GM18909 (cell line): ENCODE measurements at regions not wholly inside any gene's neighbourhood (a gene's known extent, or its start where the extent isn't known, plus 50 kb on each side); places are given as distances from the start of the nearest gene placed in this dataset.

Experiments used
- ATAC-seq: cut with Tn5 transposase; IDR thresholded peaks from one replicate; pipeline ENCODE4 v1.9.1; 2021; ENCODE audit warnings: mild to moderate bottlenecking; ENCODE audit not compliant: unreplicated experiment, poor library complexity

DNA sequence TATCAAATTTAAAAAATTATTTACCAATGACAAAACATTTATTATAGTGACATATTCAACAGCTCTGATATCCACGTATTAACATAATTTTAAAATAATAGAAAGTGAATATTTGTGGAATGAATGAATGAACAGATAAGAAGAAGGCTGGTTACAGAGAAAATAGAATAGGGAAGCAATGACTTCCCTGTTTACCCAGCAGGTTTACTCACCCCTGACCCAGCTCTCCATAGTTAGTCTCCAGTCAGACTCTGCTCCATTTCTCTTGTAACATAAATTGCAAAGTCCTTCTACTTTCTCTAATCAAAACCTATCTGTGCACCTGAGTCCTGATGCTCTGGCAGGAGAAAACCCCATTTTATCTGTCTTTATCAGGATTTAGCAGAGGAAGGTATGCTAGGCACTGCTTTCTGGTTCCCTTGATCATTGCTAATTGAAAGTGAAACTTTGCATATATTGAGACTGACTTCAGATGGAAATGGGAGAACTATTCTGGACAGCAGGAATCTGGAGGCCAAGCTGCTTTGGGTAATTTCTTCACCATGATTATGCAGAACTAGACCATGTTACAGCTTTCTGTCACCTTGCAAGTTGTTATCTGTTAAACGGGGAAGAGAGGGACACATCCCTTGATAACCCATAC, 363.0 kb downstream of the FAT4 start:
- no peak for ATAC-seq

DNA sequence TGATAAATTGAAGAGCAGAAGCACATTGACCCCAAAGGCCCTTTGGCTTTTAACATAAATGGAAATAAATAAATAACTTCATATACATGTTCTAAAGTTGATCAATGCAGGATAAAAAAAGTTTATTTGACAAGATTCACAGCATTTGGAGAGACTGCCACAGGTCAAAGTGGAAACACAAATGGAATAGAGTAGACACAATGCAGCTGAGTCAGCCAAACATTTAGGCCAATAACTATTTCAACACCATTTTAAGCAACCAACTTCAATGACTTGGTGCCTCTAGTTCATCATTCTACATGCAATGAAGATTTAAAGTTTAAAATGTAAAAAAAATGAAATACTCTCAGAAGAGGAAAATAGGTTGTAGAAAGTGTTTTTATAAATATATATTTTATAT, 365.2 kb downstream of the FAT4 start:
- ATAC-seq, result no peak

GRCh38 chr4:125681240-125681639, 366.5 kb downstream of the FAT4 start:
- ATAC-seq, result no peak

- ATAC-seq, result no peak
Observed at GRCh38 chr4:125682730-125683129, 368.0 kb downstream of the FAT4 start.

DNA sequence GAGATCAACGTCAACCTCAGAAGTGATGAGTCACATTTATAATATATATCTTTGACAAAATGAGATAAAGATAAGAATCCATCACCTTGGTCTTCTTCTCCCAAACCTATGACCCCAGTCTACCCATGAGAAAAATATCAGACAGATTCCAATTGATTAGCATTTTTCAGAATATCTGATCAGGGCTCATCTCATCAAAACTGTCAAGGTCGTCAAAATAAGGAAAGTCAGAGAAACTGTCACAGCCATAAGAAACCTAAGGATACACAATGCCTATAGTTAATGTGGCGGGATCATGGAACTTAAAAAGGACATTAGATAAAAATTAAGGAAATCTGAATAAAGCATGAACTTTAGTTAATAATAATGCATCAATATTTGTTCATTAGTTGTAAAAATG, 374.1 kb downstream of the FAT4 start:
- ATAC-seq, result no peak

- no peak for ATAC-seq
Observed at GRCh38 chr4:125689805-125690204, 375.1 kb downstream of the FAT4 start.

DNA sequence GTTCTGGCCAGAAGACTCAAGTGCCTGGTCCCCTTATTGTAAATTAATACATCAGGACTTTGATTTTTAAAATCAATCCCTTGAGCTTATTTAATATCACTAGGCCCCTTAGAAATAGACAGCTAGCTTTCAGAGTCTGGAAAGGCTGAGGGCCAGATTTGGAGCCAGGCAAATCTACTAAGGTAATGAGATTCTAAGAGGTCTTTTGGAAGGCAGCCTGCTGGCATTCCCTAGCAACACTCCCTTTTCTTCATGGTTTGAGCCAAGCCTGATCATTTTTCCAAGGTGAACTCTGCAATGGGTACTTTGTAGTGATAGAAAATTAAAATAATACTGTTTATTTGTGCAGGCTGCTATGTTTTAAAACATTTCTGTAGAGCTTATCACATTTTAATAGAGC, 378.5 kb downstream of the FAT4 start:
- no peak for ATAC-seq

- ATAC-seq, result no peak
Observed at GRCh38 chr4:125702406-125702805, 387.7 kb downstream of the FAT4 start.

DNA sequence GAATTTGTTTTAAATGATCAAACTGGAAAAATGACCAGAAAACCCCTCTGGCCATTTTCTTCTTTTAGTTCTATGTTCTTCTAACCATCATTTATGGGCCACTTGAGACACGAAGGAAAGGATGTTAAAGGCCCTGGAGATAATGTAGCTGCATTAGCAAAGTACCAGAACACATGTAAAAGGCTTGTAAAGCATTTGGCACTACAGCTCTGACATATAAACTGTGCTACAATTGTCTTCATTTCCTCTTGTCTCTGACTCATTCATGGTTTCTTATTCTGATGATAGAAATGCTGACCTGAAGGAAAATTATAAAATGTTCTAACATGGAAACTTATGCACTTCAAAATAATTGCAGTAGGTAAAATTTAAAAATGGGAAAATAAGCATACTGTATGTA, 388.7 kb downstream of the FAT4 start:
- no peak for ATAC-seq

DNA sequence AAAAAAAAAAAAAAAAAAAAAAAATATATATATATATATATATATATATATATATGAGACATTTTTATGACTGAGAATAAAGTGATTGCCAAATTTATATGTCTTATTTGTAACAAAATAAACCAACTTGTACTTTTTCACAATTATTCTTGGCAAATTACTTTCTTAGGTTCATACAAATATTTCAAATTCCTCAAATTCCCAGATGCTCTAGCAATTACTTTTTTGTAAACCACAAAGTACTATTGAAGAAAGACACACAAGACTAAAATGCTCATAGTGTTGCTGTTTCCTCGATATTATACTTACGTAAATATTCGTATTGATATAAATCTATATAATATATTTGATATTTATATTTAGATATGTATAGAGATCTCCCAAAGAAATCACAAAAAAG, 390.0 kb downstream of the FAT4 start:
- no peak for ATAC-seq

GRCh38 chr4:125705681-125706080, 390.9 kb downstream of the FAT4 start:
- ATAC-seq, result no peak

DNA sequence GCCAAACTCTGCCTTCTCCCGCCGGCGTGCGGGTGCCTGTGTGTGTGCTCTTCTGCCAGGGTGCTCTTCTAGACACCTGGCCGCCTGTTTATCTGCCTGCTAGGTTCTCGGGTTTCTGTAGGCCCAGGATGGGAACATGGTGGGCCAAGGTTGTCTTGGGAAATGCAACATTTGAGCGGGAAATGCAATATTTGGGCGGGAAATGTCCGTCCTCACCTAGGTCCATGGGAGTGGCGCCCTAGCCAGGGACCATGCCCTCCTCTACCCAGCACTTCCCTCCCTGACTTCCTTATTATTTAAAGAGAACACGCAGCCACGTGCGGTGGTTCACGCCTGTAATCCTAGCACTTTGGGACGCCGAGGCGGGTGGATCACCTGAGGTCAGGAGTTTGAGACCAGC, 392.6 kb downstream of the FAT4 start:
- no peak for ATAC-seq

GRCh38 chr4:125710766-125711165, 396.0 kb downstream of the FAT4 start:
- ATAC-seq, result no peak

GRCh38 chr4:125714049-125714448, 399.3 kb downstream of the FAT4 start:
- no peak for ATAC-seq

GRCh38 chr4:125714845-125715244, 400.1 kb downstream of the FAT4 start:
- no peak for ATAC-seq

DNA sequence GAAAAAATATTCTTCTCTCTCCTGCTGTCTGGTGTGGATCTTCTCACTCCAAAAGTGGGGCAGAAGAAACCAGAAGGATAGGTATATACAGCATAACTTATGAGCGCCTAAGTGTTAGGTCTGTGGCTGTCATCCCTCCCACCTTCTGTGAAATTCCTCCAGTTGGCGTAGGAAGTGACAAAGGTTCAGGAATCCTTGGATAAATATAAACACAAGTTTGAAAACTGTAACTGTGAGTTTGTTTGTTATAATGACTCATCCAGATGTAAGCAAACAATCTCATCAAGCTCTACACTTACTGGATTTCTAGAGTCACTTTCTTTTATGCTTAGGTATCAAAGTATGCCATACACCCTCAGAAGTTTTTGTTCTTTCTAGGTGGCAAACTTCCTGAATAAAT, 405.2 kb downstream of the FAT4 start:
- ATAC-seq, result no peak

GRCh38 chr4:125722009-125722408, 407.3 kb downstream of the FAT4 start:
- no peak for ATAC-seq

DNA sequence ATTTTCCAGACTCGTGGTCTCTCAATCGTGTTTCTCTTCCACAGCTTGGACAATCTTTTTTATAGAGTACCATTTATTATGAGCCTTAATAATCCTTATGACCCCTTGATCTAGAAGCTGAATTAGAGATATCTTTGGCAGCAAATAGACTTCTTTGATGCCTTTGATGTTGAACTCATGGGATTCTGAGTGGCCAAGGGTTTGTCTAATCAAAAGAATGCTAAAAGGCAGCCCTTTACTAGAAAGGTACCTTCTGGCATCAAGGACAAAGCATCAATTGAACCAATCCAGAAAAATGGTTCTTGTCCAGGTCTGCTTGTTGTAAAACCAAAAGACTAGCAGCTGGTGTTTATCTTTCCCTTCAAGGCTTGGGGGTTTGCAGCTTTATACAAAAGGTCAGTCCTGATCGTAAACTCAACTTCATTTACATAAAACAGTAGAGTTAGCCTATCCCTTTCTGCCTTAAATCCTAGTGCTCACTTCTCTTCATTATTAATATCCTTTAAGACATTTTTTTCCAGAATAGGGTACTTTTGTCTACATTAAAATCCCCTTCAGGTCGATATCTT, 411.3 kb downstream of the FAT4 start:
- ATAC-seq, result no peak

- ATAC-seq, result no peak
Observed at GRCh38 chr4:125727931-125728330, 413.2 kb downstream of the FAT4 start.

- ATAC-seq, result no peak
Observed at GRCh38 chr4:125728568-125728967, 413.8 kb downstream of the FAT4 start.

DNA sequence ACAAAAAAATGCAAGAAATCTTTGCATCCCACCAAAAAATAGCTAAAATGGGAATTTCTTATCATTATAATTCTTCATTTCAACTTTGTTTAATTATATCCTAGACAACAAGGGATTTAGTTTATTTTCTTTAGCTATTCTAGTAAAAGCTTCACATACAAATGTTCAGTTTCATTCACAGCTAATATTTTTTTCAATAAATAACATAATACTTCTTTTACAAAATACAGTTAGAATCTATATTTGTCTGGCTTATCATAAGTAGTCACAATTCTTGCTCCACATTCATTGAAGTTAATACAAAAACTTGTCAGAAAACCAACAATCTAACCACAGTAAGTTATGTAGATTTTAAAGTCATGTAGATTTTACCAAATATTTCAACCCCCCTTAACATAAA, 414.4 kb downstream of the FAT4 start:
- no peak for ATAC-seq

GRCh38 chr4:125732632-125733031, 417.9 kb downstream of the FAT4 start:
- no peak for ATAC-seq

DNA sequence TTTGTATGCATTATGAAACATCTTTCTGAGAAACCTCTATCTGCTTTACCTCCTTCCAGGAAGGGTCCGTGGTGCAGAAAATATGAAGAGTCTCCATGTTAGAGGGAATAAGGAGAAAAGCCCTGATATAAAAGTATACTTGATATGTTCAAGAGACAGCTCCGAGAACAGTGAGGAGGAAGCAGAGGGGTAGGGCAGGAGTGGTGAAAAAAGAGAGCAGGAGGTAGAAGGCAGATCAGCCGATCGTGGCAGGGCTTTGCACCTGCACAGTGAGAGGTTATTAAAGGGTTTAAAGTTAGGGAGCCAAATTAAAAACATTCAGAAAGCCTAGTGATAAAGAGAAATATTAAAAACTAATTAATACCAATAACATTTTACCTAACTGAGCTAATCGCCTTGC, 419.7 kb downstream of the FAT4 start:
- no peak for ATAC-seq
